ENCODE measurements at regions not wholly inside any gene's neighbourhood (a gene's known extent, or its start where the extent isn't known, plus 50 kb on each side); places are given as distances from the start of the nearest gene placed in this dataset.

GRCh38 chr16:50996830-50997186, 154.3 kb downstream of the SALL1 start:
- TF ChIP-seq, protein P1, sequence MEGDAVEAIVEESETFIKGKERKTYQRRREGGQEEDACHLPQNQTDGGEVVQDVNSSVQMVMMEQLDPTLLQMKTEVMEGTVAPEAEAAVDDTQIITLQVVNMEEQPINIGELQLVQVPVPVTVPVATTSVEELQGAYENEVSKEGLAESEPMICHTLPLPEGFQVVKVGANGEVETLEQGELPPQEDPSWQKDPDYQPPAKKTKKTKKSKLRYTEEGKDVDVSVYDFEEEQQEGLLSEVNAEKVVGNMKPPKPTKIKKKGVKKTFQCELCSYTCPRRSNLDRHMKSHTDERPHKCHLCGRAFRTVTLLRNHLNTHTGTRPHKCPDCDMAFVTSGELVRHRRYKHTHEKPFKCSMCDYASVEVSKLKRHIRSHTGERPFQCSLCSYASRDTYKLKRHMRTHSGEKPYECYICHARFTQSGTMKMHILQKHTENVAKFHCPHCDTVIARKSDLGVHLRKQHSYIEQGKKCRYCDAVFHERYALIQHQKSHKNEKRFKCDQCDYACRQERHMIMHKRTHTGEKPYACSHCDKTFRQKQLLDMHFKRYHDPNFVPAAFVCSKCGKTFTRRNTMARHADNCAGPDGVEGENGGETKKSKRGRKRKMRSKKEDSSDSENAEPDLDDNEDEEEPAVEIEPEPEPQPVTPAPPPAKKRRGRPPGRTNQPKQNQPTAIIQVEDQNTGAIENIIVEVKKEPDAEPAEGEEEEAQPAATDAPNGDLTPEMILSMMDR (IDR thresholded peaks at IDR 0.05; ENCODE audit: low read depth, low read length), result no peak
- no peak for TF ChIP-seq EZH2phosphoT487 (IDR thresholded peaks at IDR 0.05; ENCODE audit: low read depth)
